ENCODE measurements at regions not wholly inside any gene's neighbourhood (a gene's known extent, or its start where the extent isn't known, plus 50 kb on each side); places are given as distances from the start of the nearest gene placed in this dataset.

DNA sequence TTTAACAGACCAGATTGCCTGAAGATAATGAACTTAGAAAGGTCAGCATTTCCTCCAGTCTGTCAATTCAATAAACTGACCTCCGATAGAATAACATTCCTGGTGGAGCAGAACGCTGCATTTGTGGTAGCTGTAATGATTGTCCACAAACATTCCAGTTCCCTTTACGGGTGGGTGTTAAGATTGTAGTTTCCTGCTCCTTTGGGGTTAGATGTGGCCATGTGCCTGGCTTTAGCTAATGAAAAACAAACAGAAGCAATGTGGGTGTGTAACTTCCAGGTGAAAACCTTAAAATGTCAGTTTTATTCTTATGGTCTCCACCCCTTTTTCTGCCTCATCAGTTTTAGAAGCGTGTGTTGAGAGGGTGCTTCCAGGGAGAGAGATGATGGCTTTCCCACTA is 217.3 kb upstream of the CRY1 start:
- Histone ChIP-seq H3K4me3 (no peak overlapping the region), H3K27me3 (no peaks in the 10 kb centered on the region), H3K4me1 (no peaks in the 10 kb centered on the region), H3K36me3 (ENCODE audit: low read depth, missing control alignments) (no peaks in the 10 kb centered on the region), H3K27ac (no peak overlapping the region), H3K9me3 (no peaks in the 10 kb centered on the region)
- intact Hi-C loops (cut with DNase I; ENCODE audit: low total_unique reads) = no loop called here
- WGBS, 2 donors = 57 to 63% methylated on average over 4 of the region's 4 CpGs
- TF ChIP-seq POLR2A (IDR thresholded peaks at IDR 0.05) = no peak
- TF ChIP-seq, protein P1, sequence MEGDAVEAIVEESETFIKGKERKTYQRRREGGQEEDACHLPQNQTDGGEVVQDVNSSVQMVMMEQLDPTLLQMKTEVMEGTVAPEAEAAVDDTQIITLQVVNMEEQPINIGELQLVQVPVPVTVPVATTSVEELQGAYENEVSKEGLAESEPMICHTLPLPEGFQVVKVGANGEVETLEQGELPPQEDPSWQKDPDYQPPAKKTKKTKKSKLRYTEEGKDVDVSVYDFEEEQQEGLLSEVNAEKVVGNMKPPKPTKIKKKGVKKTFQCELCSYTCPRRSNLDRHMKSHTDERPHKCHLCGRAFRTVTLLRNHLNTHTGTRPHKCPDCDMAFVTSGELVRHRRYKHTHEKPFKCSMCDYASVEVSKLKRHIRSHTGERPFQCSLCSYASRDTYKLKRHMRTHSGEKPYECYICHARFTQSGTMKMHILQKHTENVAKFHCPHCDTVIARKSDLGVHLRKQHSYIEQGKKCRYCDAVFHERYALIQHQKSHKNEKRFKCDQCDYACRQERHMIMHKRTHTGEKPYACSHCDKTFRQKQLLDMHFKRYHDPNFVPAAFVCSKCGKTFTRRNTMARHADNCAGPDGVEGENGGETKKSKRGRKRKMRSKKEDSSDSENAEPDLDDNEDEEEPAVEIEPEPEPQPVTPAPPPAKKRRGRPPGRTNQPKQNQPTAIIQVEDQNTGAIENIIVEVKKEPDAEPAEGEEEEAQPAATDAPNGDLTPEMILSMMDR (IDR thresholded peaks at IDR 0.05) = no peak
- no peak for DNase-seq

DNA sequence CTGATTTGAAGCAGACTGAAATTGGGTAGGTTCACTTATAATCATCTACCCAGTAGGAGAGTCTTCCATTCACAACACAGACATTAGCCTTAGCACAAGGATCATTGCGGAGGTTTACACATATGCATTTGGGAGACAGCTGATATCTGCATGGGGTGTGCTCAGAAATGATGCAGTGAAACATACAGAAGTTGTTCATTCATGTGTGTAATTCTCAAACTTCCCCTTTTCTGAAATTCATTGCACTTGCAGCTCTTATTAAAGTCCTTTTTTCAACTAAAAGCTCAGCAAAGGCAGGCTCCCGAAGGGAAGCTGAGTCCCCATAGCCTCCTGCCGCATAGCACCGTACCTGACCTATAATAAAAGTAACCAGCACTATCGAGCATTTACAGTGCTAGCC is 218.3 kb upstream of the CRY1 start:
- no peak for DNase-seq

GRCh38 chr12:107317751-107318555 is 224.6 kb upstream of the CRY1 start:
- Histone ChIP-seq H3K4me3 (peak overlapping the region; percentile 27 to 69), H3K27ac (no peak overlapping the region), H3K4me1 (peaks cover 13% of the 10 kb centered on the region), H3K9me3 (no peaks in the 10 kb centered on the region), H3K36me3 (ENCODE audit: low read depth, missing control alignments) (no peaks in the 10 kb centered on the region), H3K27me3 (no peaks in the 10 kb centered on the region)
- TF ChIP-seq POLR2A (IDR thresholded peaks at IDR 0.05) = no peak
- TF ChIP-seq, protein P1 (IDR thresholded peaks at IDR 0.05) = no peak
- WGBS, 2 donors = 1% methylated on average over 32 to 58 of the region's 58 CpGs
- DNase-seq = peak; percentile 90
- intact Hi-C loops (cut with DNase I; ENCODE audit: low total_unique reads) = no loop called here

More for the DNA sequence above, 218.3 kb upstream of the CRY1 start:
- Histone ChIP-seq H3K27ac (no peak overlapping the region), H3K4me3 (no peak overlapping the region), H3K4me1 (no peaks in the 10 kb centered on the region), H3K9me3 (no peaks in the 10 kb centered on the region), H3K36me3 (ENCODE audit: low read depth, missing control alignments) (no peaks in the 10 kb centered on the region), H3K27me3 (no peaks in the 10 kb centered on the region)
- TF ChIP-seq, protein P1 (IDR thresholded peaks at IDR 0.05) = no peak
- no peak for TF ChIP-seq POLR2A (IDR thresholded peaks at IDR 0.05)
- intact Hi-C loops (cut with DNase I; ENCODE audit: low total_unique reads) = no loop called here
- 79 to 84% methylated on average over 5 of the region's 5 CpGs for WGBS, 2 donors

DNA sequence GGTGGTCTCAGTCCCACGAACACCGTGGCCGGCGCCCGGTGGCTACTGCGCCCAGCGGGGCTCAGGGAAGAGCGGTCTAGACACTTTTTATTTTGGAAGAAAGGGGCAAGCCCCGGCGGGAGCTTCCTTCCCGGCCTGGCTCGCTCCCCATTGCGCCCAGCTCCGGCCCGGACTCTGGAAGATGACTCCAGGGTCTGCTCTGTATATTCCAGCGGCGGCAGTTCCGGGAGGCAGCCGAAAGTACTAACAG is 225.1 kb upstream of the CRY1 start:
- TF ChIP-seq, protein P1 (IDR thresholded peaks at IDR 0.05) = no peak
- no peak for TF ChIP-seq POLR2A (IDR thresholded peaks at IDR 0.05)
- Histone ChIP-seq H3K9me3 (no peaks in the 10 kb centered on the region), H3K36me3 (ENCODE audit: low read depth, missing control alignments) (no peaks in the 10 kb centered on the region), H3K4me3 (peak overlapping the region; percentile 27 to 69), H3K4me1 (peaks cover 13% of the 10 kb centered on the region), H3K27me3 (no peaks in the 10 kb centered on the region), H3K27ac (no peak overlapping the region)
- DNase-seq = no peak
- intact Hi-C loops (cut with DNase I; ENCODE audit: low total_unique reads) = no loop called here
- WGBS, 2 donors = 0 to 2% methylated on average over 13 to 19 of the region's 19 CpGs

Data from testis (tissue), 2 donors.